HEK293 (cell line): ENCODE measurements at regions not wholly inside any gene's neighbourhood (a gene's known extent, or its start where the extent isn't known, plus 50 kb on each side); places are given as distances from the start of the nearest gene placed in this dataset.

Experiments used
- KLF16 ChIP-seq: fragments of 450-650 bp; formaldehyde crosslinking; IDR thresholded peaks from 2 replicates; pipeline ENCODE4 v1.5.1; 2017; ENCODE audit warnings: missing biosample characterization, missing genetic modification characterization
- YY1 ChIP-seq: fragments of 450-650 bp; formaldehyde crosslinking; IDR thresholded peaks from 2 replicates; pipeline ENCODE4 v1.5.1; 2018; ENCODE audit warnings: missing biosample characterization, missing genetic modification characterization
- ZBTB17 ChIP-seq: fragments of 450-650 bp; formaldehyde crosslinking; IDR thresholded peaks from 2 replicates; pipeline ENCODE4 v1.5.1; 2016; ENCODE audit warnings: missing biosample characterization, missing genetic modification characterization
- ZBTB7A ChIP-seq: fragments of 450-650 bp; formaldehyde crosslinking; IDR thresholded peaks from 2 replicates; pipeline ENCODE4 v1.5.1; 2016; ENCODE audit warnings: low read depth, missing biosample characterization, missing genetic modification characterization
- TF ChIP-seq, protein P1 (sequence below): fragments of 450-650 bp; formaldehyde crosslinking; IDR thresholded peaks from 2 replicates; pipeline ENCODE4 v1.5.1; 2016; ENCODE audit warnings: missing biosample characterization, missing genetic modification characterization

DNA sequence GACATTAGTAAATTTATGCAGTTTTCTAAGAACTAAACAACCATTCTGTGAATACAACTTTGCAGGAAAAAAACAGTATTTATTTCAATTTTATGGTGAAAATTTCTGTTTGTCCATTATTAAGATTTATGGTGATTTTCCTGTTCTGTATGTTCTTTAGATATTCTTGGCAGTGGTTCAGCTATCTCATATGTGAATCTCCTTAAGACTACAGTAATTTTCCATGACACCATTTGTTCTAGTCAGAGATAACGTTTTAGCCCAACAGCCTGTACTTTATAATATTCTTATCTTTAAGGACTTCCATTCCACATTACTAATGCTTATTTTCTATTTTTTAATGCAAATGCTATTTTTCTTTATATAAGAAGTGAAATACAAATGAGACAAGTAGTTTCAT, 504.0 kb downstream of the RFPL4B start:
- TF ChIP-seq ZBTB17 (tag by site-specific recombination) (no peak), ZBTB7A (no peak), KLF16 (no peak), YY1 (tag by site-specific recombination) (no peak)
- TF ChIP-seq, protein P1, sequence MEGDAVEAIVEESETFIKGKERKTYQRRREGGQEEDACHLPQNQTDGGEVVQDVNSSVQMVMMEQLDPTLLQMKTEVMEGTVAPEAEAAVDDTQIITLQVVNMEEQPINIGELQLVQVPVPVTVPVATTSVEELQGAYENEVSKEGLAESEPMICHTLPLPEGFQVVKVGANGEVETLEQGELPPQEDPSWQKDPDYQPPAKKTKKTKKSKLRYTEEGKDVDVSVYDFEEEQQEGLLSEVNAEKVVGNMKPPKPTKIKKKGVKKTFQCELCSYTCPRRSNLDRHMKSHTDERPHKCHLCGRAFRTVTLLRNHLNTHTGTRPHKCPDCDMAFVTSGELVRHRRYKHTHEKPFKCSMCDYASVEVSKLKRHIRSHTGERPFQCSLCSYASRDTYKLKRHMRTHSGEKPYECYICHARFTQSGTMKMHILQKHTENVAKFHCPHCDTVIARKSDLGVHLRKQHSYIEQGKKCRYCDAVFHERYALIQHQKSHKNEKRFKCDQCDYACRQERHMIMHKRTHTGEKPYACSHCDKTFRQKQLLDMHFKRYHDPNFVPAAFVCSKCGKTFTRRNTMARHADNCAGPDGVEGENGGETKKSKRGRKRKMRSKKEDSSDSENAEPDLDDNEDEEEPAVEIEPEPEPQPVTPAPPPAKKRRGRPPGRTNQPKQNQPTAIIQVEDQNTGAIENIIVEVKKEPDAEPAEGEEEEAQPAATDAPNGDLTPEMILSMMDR (tag by site-specific recombination), result no peak
